ENCODE measurements at regions not wholly inside any gene's neighbourhood (a gene's known extent, or its start where the extent isn't known, plus 50 kb on each side); places are given as distances from the start of the nearest gene placed in this dataset.

- no peak for DNase-seq (ENCODE audit: low read depth)
These were observed 458.1 kb downstream of the MTRR start for GRCh38 chr5:8327016-8327415.

- no peak for DNase-seq (ENCODE audit: low read depth)
These were observed 460.8 kb downstream of the MTRR start for GRCh38 chr5:8329773-8330172.

- DNase-seq (ENCODE audit: low read depth), result no peak
These were observed 463.9 kb downstream of the MTRR start for GRCh38 chr5:8332666-8333445.

GRCh38 chr5:8333485-8333884, 464.5 kb downstream of the MTRR start:
- no peak for DNase-seq (ENCODE audit: low read depth)

GRCh38 chr5:8333977-8334376, 465.0 kb downstream of the MTRR start:
- DNase-seq (ENCODE audit: low read depth), result no peak

GRCh38 chr5:8340261-8340660, 471.3 kb downstream of the MTRR start:
- no peak for DNase-seq (ENCODE audit: low read depth)

GRCh38 chr5:8340739-8341344, 471.9 kb downstream of the MTRR start:
- DNase-seq (ENCODE audit: low read depth), result no peak

- no peak for DNase-seq (ENCODE audit: low read depth)
These were observed 472.5 kb downstream of the MTRR start for GRCh38 chr5:8341406-8341805.

- DNase-seq (ENCODE audit: low read depth), result no peak
These were observed 479.0 kb downstream of the MTRR start for GRCh38 chr5:8347984-8348383.

GRCh38 chr5:8349855-8350254, 480.9 kb downstream of the MTRR start:
- no peak for DNase-seq (ENCODE audit: low read depth)

- DNase-seq (ENCODE audit: low read depth), result no peak
These were observed 481.8 kb downstream of the MTRR start for GRCh38 chr5:8350644-8351339.

GRCh38 chr5:8355981-8356380, 487.0 kb downstream of the MTRR start:
- DNase-seq (ENCODE audit: low read depth), result no peak

GRCh38 chr5:8360012-8360411, 491.1 kb downstream of the MTRR start:
- DNase-seq (ENCODE audit: low read depth), result no peak

- DNase-seq (ENCODE audit: low read depth), result no peak
These were observed 493.5 kb downstream of the MTRR start for GRCh38 chr5:8362495-8362894.

- DNase-seq (ENCODE audit: low read depth), result no peak
These were observed 494.2 kb downstream of the MTRR start for GRCh38 chr5:8363138-8363537.

GRCh38 chr5:8366266-8366665, 497.3 kb downstream of the MTRR start:
- DNase-seq (ENCODE audit: low read depth), result no peak

- DNase-seq (ENCODE audit: low read depth), result no peak
These were observed 507.5 kb downstream of the MTRR start for GRCh38 chr5:8376478-8376877.

GRCh38 chr5:8381972-8382371, 513.0 kb downstream of the MTRR start:
- no peak for DNase-seq (ENCODE audit: low read depth)

- no peak for DNase-seq (ENCODE audit: low read depth)
These were observed 513.5 kb downstream of the MTRR start for GRCh38 chr5:8382456-8382855.

GRCh38 chr5:8383616-8384015, 514.7 kb downstream of the MTRR start:
- no peak for DNase-seq (ENCODE audit: low read depth)

- DNase-seq (ENCODE audit: low read depth), result no peak
These were observed 517.9 kb downstream of the MTRR start for GRCh38 chr5:8386719-8387288.

- DNase-seq (ENCODE audit: low read depth), result no peak
These were observed 523.0 kb downstream of the MTRR start for GRCh38 chr5:8391911-8392310.

- DNase-seq (ENCODE audit: low read depth), result no peak
These were observed 524.3 kb downstream of the MTRR start for GRCh38 chr5:8393240-8393639.

All from activated T-helper 1 cell treated with Interleukin-2 at 50 U/mL for 16 hours (primary cell).